Progenitor cell of endocrine pancreas (in vitro differentiated cells): ENCODE measurements at regions not wholly inside any gene's neighbourhood (a gene's known extent, or its start where the extent isn't known, plus 50 kb on each side); places are given as distances from the start of the nearest gene placed in this dataset.

ENCODE experiments used
- DNase-seq: peaks from one replicate; pipeline ENCODE4 v3.0.0; 2021; ENCODE audit warnings: low spot score; ENCODE audit not compliant: unreplicated experiment
- H3K27ac Mint-ChIP-seq: 2 replicates; pipeline ENCODE4 v1.8.0; 2021; ENCODE audit warnings: mild to moderate bottlenecking, moderate library complexity, mixed read lengths
- H3K27me3 Mint-ChIP-seq: 2 replicates; pipeline ENCODE4 v1.8.0; 2021; ENCODE audit warnings: mixed read lengths
- H3K36me3 Mint-ChIP-seq: 2 replicates; pipeline ENCODE4 v1.8.0; 2022; ENCODE audit warnings: mixed read lengths; ENCODE audit not compliant: insufficient read depth
- H3K4me1 Mint-ChIP-seq: 2 replicates; pipeline ENCODE4 v1.8.0; 2021; ENCODE audit warnings: low read depth, mixed read lengths
- H3K4me3 Mint-ChIP-seq: 2 replicates; pipeline ENCODE4 v1.8.0; 2021; ENCODE audit warnings: low read depth, mild to moderate bottlenecking, moderate library complexity, mixed read lengths
- H3K9me3 Mint-ChIP-seq: 2 replicates; pipeline ENCODE4 v1.8.0; 2021; ENCODE audit warnings: low read depth, mixed read lengths
- CTCF ChIP-seq: fragments of 200-600 bp; sonication (generic); IDR thresholded peaks from one replicate; pipeline ENCODE4 v1.5.0; 2021; ENCODE audit warnings: antibody characterized with exemption, mild to moderate bottlenecking; ENCODE audit not compliant: unreplicated experiment

- Mint-ChIP-seq H3K27me3 (no peaks in the 10 kb centered on the region), H3K36me3 (no peaks in the 10 kb centered on the region), H3K9me3 (no peaks in the 10 kb centered on the region), H3K4me3 (no peak overlapping the region), H3K4me1 (no peaks in the 10 kb centered on the region), H3K27ac (no peak overlapping the region)
- no peak for TF ChIP-seq CTCF
- no peak for DNase-seq
Measured at GRCh38 chr7:109391240-109391639, 821.6 kb downstream of the DNAJB9 start.

GRCh38 chr7:109402107-109402506 lies 832.4 kb downstream of the DNAJB9 start:
- H3K4me1 Mint-ChIP-seq = no peaks in the 10 kb centered on the region
- DNase-seq = no peak
- no peaks in the 10 kb centered on the region for H3K36me3 Mint-ChIP-seq
- TF ChIP-seq CTCF = no peak
- no peaks in the 10 kb centered on the region for H3K27me3 Mint-ChIP-seq
- H3K27ac Mint-ChIP-seq = no peak overlapping the region
- no peak overlapping the region for H3K4me3 Mint-ChIP-seq
- H3K9me3 Mint-ChIP-seq = peaks cover 4% of the 10 kb centered on the region

- Mint-ChIP-seq H3K27me3 (no peaks in the 10 kb centered on the region), H3K9me3 (no peaks in the 10 kb centered on the region), H3K27ac (no peak overlapping the region), H3K4me1 (no peaks in the 10 kb centered on the region), H3K36me3 (no peaks in the 10 kb centered on the region), H3K4me3 (no peak overlapping the region)
- TF ChIP-seq CTCF = no peak
- DNase-seq = no peak
Measured at GRCh38 chr7:109407756-109408155, 838.1 kb downstream of the DNAJB9 start.

GRCh38 chr7:109437957-109438356 lies 868.3 kb downstream of the DNAJB9 start:
- Mint-ChIP-seq H3K27ac (no peak overlapping the region), H3K9me3 (no peaks in the 10 kb centered on the region), H3K36me3 (no peaks in the 10 kb centered on the region), H3K4me1 (no peaks in the 10 kb centered on the region), H3K27me3 (no peaks in the 10 kb centered on the region), H3K4me3 (no peak overlapping the region)
- no peak for DNase-seq
- no peak for TF ChIP-seq CTCF

GRCh38 chr7:109449760-109450159 lies 880.1 kb downstream of the DNAJB9 start:
- H3K4me1 Mint-ChIP-seq = no peaks in the 10 kb centered on the region
- H3K9me3 Mint-ChIP-seq = peaks cover 26% of the 10 kb centered on the region
- H3K27ac Mint-ChIP-seq = no peak overlapping the region
- H3K27me3 Mint-ChIP-seq = no peaks in the 10 kb centered on the region
- no peak for DNase-seq
- H3K36me3 Mint-ChIP-seq = no peaks in the 10 kb centered on the region
- H3K4me3 Mint-ChIP-seq = no peak overlapping the region
- no peak for TF ChIP-seq CTCF
